Mammary epithelial cell (primary cell): ENCODE measurements at regions not wholly inside any gene's neighbourhood (a gene's known extent, or its start where the extent isn't known, plus 50 kb on each side); places are given as distances from the start of the nearest gene placed in this dataset.

Experiments used
- CTCF ChIP-seq, 2 donors: IDR thresholded peaks in 1 of 2; conservative IDR thresholded peaks in 1 of 2; 2 replicates each; pipeline ENCODE4 v1.5.1; 2011 to 2012; ENCODE audit warnings: inconsistent platforms in 2 of 2, low read length in 2 of 2, mild to moderate bottlenecking in 2 of 2, control low read depth in 1 of 2, low read depth in 1 of 2; ENCODE audit not compliant: insufficient read depth in 1 of 2; ENCODE audit errors: extremely low read depth in 1 of 2
- EZH2 ChIP-seq: IDR thresholded peaks from 2 replicates; pipeline ENCODE4 v1.6.1; 2012; ENCODE audit warnings: low read length, inconsistent platforms, borderline replicate concordance

- TF ChIP-seq CTCF (conservative IDR thresholded peaks at IDR 0.05 in 1 of 2, IDR thresholded peaks at IDR 0.05 in 1 of 2; ENCODE audit: extremely low read depth in 1 of 2, insufficient read depth in 1 of 2, low read depth in 1 of 2, low read length in 2 of 2) (no peak), EZH2 (no peak)
Measured at GRCh38 chr12:23197266-23197665, 572.3 kb downstream of the ETNK1 start.
